Left hindlimb (tissue), 1 donor: ENCODE measurements at regions not wholly inside any gene's neighbourhood (a gene's known extent, or its start where the extent isn't known, plus 50 kb on each side); places are given as distances from the start of the nearest gene placed in this dataset.

Source experiments
- DNase-seq: peaks from one replicate; pipeline ENCODE4 v3.0.0-alpha.2; 2018

GRCh38 chr10:27451054-27451453 is 53.0 kb upstream of the RAB18 start:
- DNase-seq, result no peak

GRCh38 chr10:27450225-27450624 is 53.9 kb upstream of the RAB18 start:
- DNase-seq, result no peak

- no peak for DNase-seq
Measured at GRCh38 chr10:27449571-27449970, 54.5 kb upstream of the RAB18 start.

- DNase-seq, result no peak
Measured at GRCh38 chr10:27448921-27449320, 55.2 kb upstream of the RAB18 start.

GRCh38 chr10:27447540-27447939 is 56.6 kb upstream of the RAB18 start:
- no peak for DNase-seq

- no peak for DNase-seq
Measured at GRCh38 chr10:27446091-27446918, 57.8 kb upstream of the RAB18 start.

- DNase-seq, result no peak
Measured at GRCh38 chr10:27445070-27445469, 59.0 kb upstream of the RAB18 start.

GRCh38 chr10:27440478-27440877 is 63.6 kb upstream of the RAB18 start:
- no peak for DNase-seq

- no peak for DNase-seq
Measured at GRCh38 chr10:27440021-27440420, 64.1 kb upstream of the RAB18 start.

- no peak for DNase-seq
Measured at GRCh38 chr10:27439101-27439500, 65.0 kb upstream of the RAB18 start.

- no peak for DNase-seq
Measured at GRCh38 chr10:27437775-27438174, 66.3 kb upstream of the RAB18 start.

GRCh38 chr10:27436710-27437109 is 67.4 kb upstream of the RAB18 start:
- DNase-seq, result no peak

- no peak for DNase-seq
Measured at GRCh38 chr10:27433976-27434375, 70.1 kb upstream of the RAB18 start.

- no peak for DNase-seq
Measured at GRCh38 chr10:27426948-27427467, 77.1 kb upstream of the RAB18 start.

GRCh38 chr10:27413831-27414348 is 90.2 kb upstream of the RAB18 start:
- DNase-seq, result no peak

GRCh38 chr10:27413387-27413786 is 90.7 kb upstream of the RAB18 start:
- DNase-seq, result no peak

GRCh38 chr10:27410153-27410552 is 94.0 kb upstream of the RAB18 start:
- no peak for DNase-seq

GRCh38 chr10:27407271-27407670 is 96.8 kb upstream of the RAB18 start:
- no peak for DNase-seq

- DNase-seq, result no peak
Measured at GRCh38 chr10:27399871-27400270, 104.2 kb upstream of the RAB18 start.

- no peak for DNase-seq
Measured at GRCh38 chr10:27393961-27394360, 110.1 kb upstream of the RAB18 start.

- DNase-seq, result no peak
Measured at GRCh38 chr10:27392606-27393005, 111.5 kb upstream of the RAB18 start.

GRCh38 chr10:27391916-27392315 is 112.2 kb upstream of the RAB18 start:
- DNase-seq, result no peak

- DNase-seq, result no peak
Measured at GRCh38 chr10:27391325-27391724, 112.8 kb upstream of the RAB18 start.

- DNase-seq, result no peak
Measured at GRCh38 chr10:27390681-27391080, 113.4 kb upstream of the RAB18 start.
